ENCODE measurements at regions not wholly inside any gene's neighbourhood (a gene's known extent, or its start where the extent isn't known, plus 50 kb on each side); places are given as distances from the start of the nearest gene placed in this dataset.

GRCh38 chrX:79704325-79704724 is 310.2 kb upstream of the TBX22 start:
- FAIRE-seq (no peak), DNase-seq (ENCODE audit: extremely low spot score, insufficient read length, low read depth) (no peak)

GRCh38 chrX:79708581-79708980 is 306.0 kb upstream of the TBX22 start:
- FAIRE-seq (no peak), DNase-seq (ENCODE audit: extremely low spot score, insufficient read length, low read depth) (no peak)

GRCh38 chrX:79715448-79715847 is 299.1 kb upstream of the TBX22 start:
- no peak for DNase-seq (ENCODE audit: extremely low spot score, insufficient read length, low read depth)
- FAIRE-seq = no peak

- no peak for DNase-seq (ENCODE audit: extremely low spot score, insufficient read length, low read depth)
- FAIRE-seq = no peak
These were observed 294.9 kb upstream of the TBX22 start for GRCh38 chrX:79719568-79720231.

- DNase-seq (ENCODE audit: extremely low spot score, insufficient read length, low read depth) (no peak), FAIRE-seq (no peak)
These were observed 293.3 kb upstream of the TBX22 start for GRCh38 chrX:79721234-79721633.

GRCh38 chrX:79728421-79728820 is 286.1 kb upstream of the TBX22 start:
- DNase-seq (ENCODE audit: extremely low spot score, insufficient read length, low read depth) (no peak), FAIRE-seq (peak; percentile 45)
